Epidermal melanocyte (primary cell): ENCODE measurements at regions not wholly inside any gene's neighbourhood (a gene's known extent, or its start where the extent isn't known, plus 50 kb on each side); places are given as distances from the start of the nearest gene placed in this dataset.

Source experiments
- DNase-seq: peaks from one replicate; pipeline ENCODE4 v3.0.0; 2011; ENCODE audit warnings: low spot score; ENCODE audit not compliant: insufficient read length

DNA sequence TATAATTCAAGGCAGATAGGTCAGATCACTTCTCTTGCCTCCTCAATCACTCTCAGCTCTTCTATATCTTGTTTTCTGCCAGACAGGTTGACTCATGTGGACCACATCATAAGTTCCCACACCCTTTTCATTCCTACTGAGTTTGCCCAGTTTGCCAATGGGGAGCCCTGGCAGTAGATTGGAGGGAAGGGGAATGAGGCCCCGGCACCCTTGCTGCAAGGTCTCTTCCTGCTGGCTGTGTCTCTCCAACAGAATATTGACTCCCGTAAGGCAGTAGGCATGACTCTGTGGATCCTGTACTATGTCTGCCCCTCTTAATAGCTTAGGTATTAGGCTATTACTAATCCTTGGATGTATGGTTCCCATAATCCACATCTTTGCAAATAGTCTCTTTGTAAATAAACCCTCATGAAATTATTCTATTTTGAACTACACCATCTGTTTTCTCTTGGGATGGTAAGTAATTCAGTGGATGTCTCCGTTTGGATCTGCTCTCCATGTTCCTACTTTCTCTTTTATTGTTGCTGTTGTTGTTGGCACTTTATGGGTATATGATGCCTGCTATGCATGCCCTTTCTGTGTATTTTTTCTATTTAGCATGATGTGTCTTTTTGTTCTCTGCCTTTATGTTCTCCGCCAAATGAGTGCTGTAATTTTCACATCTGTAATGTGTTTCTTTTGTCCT, 65.5 kb upstream of the DCBLD2 start:
- DNase-seq, result no peak

DNA sequence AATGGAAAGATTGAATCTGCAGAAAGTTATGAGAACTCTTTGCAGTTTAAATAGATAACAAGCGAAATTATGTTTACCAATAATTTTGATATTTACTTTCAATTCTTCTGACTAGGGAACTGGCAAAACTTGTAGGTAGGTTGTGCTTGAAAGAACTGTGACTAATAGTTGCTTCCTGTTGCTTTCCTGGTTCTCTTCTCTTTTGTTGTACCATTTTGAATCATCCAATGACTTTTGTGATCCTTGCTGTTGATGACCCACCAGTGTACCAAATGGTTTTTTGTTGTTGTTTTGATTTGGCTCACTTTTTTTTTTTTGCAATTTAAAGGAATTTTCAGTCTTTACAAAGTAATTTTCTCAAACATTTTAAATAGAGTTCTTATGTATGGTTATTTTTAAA, 64.9 kb upstream of the DCBLD2 start:
- no peak for DNase-seq

DNA sequence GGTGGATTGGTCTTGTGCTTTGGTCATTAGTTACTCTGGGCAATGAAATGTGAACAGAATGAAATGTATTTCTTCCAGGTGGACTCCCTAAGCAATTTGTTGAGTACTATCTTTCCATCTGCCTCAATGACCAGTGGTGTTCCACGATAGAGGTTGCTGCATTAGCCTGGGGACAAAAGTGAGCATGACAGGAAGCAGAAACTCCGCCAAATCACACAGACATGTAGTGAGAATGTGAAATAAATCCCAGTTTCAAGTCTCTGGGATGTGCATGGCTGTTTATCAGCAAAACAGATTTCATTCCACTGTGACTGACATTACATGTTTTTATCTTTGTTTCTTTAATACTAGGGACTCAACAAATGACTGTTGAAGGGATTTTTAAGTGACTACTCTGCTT, 63.3 kb upstream of the DCBLD2 start:
- no peak for DNase-seq

DNA sequence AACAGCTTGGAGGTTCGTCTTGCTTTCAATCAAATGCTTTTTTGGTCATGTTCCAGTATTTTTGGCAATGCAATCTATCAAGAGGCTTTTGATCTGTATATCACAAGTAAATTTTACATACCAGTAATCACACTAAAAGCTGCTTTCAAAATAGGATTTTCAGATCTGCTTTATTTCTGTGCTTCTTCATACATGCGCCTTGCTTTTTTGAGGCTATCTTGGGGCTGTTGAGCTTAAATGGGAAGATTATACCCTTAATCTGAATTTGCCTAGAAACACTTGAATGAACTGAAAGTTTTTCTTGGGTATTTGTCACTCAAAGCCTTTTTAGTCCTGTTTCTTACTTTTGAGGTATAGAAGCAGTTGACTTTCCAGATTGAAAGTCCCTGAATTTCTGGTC, 62.1 kb upstream of the DCBLD2 start:
- no peak for DNase-seq

DNA sequence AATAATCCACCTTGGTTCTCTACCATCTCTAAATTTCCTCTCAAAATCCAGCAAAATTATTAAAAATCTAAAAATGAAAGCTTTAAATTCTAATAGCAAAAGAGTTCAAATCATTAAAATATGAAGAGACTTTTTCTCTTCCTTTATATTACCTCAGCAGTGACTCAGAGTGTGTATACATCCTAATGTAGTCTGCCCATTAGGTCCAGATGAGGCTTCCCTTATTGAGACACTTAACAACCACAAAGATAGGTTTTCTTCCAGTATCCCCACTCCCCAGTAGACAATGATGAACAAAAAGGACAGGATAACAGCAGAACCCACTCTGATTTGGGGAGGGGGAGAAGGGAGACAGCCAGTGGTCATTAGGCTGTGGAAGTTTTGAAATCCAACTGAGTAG, 61.5 kb upstream of the DCBLD2 start:
- DNase-seq, result no peak

DNA sequence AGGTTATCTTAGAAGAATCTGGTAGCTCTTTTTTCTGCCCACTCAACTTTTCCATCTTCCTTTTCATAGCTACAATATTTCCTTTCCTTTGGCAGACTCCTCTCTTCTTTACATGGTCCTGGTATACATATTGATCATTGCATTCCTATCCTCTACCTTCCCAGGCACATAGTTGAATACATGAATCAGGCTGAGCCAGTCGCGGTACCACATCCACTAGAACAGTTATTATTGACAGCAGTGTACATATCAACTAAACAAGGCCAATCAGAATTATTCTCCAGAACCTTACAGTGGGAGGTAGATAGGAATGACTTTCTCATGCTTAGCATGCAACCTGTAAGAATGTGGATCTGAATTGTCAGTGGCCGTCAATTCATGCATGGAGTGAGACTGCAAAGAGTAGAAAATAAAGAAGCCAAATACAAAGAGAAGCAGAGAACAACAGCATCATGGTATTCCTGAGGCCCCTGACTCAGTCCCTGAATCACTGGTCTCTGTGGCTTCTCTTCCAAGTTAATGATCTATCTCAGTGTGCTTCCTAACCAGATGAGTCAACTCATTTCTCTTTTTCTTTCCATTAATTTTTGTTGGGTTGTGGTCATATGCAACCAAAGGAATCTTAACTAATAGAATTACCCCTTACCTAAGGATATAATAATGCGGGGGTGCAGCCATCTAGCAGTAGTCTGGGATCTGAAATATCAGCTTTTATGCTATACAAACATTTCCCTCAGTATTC, 60.9 kb upstream of the DCBLD2 start:
- no peak for DNase-seq

DNA sequence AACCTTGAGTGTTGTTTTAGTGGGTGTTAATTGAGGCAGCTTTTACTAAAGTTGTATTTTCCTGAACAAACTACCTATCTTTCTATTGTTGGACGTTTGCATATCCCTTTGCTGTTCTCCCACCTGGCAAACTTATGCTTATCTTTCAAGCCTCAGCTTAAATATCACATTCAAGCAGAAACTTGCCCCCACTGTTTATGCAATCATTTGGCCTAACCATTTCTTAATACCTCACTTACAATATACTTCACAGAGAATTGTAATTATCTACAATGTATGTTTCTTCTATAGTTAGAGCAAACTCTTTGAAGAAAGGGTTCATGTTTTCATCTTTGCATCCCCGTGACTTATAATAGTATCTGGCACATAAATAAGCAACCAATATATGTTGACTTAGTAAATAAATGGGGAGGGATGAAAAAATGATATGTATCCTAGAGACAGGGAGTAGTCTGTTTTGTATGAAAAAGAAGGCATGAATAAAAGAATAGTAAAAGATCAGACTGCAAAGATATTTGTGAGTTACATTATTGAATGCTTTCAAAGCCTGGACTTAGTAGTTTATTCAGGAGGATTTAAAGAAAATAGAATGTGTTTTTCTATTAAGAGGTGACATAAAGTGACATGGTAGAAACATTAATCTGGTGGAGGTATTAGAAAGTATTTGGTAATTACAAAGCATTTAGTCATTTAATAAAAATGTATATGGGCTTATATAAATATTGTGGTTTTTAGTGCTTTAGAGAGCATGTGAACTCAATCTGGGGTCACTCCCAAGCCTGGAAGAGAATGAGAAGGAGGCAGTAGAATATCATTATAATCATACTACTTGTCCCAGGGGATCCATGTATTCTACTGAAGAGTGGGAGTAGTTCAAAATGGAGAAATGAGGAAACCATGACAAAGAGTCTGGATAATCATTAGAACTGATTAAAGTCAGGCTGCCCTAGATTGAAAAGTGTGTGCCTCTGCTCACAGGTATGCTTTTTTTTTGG, 60.0 kb upstream of the DCBLD2 start:
- no peak for DNase-seq

DNA sequence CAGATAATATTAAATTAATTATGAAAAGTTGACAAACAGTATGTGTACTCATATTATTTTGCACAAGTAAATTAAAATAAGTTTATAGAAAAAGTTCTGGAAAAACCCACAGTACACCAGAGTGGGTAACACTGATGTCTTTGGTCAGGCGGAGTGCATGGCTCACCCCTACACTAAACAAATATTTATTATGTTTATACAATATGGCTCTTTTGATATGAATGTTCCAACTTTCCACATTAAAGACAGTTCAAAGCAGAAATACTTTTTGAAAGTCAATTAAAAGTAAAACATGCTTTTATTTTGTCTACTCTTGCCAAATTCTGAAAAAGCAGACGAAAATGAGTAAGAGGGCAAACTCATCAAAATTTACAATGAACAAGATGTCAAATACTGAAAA, 56.2 kb upstream of the DCBLD2 start:
- no peak for DNase-seq

DNA sequence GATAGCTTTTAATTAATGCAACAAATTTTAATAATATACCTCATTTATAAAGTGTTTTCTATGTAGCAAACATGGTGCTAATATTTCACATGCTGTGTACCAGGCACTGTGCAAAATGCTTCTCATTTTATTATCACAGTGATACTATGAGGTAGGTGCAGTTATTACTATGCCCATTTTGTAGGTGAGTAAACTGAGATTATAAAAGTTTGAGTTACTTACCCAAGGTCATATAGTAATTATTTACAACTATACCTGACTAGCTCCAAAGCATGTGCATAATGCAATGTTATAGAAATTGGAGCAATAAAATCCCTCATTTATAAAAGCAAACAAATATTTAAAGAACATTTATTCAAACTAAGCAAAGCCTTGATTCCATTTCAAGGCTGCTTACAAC, 54.5 kb upstream of the DCBLD2 start:
- no peak for DNase-seq

DNA sequence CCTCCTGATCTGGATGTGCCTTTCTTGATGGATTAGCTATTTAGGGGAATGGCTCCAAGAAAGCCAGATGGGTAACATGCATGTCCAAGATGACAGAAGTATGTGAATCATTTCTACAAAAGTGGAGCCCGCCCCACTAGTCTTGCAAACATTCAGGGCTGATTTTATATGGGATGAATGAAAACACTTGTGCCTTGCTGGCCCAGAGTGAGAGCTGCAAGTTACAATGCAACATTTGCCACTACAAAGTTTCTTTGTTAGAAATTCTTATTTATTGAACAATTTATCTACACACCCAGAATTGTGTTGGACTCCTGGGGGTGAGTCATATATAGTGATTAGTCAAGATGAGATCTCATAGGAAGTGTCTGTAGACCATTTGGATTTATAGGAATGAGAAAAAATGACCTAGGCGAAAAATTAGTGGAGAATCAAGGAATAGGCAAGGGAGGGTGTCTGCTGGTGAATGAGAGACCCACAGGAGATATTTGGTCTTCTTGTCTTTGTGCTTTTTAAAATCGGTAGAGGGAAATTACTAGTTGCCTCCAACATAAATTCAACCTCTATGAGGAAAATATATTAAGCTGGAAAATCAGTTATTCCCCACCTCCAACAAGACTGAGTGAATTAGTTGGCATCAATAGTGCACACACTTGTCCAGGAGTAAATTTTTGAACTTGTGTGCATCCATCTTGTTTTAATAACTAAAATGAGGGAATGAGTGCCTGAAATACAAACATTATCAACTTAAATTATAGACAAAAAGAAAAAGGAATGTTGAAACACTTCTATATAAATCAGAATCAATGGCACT, 53.5 kb upstream of the DCBLD2 start:
- no peak for DNase-seq

DNA sequence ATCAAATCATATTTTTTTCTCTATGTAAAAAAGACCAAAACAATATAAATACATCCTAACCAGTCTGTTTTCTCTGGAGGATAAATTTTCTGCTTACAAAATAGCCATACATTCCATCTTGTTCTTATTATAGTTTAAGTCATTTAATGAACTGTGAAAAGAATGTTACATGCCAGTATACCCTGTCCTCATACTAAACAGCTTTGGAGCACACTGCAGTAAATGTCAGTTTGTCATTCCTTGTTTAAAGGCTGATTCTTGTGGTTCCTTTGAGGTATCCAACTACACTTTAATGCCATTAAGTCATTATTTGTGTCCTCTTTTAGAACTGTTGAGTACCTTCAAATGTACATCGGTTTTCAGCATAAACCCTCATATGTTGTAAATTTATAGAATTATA, 52.7 kb upstream of the DCBLD2 start:
- DNase-seq, result no peak

DNA sequence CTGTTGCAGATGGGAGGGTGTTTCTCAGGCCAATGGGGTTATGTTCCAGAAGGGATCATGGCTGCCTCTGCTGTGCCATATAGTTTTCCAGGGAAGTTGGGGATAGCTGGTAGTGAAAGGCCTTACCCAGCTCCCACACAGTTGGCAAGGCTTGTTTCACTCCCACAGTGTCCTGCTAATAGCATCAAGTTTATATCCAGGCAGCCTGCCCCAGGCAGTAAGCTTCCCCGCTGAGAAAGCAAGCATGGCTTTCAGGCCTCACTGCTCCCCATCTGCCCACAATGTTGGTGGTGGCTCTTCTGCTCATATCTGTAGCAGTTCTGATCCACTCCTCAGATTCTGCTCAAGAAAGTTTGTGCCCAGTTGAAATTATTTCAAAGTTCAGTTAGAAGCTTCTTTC, 50.9 kb upstream of the DCBLD2 start:
- DNase-seq, result no peak
